Central memory CD8-positive, alpha-beta T cell (primary cell): ENCODE measurements at regions not wholly inside any gene's neighbourhood (a gene's known extent, or its start where the extent isn't known, plus 50 kb on each side); places are given as distances from the start of the nearest gene placed in this dataset.

Source experiments
- ATAC-seq: fragments of 150-1000 bp; cut with Tn5 transposase; replicated peaks from 2 replicates; pipeline ENCODE4 v1.10.0; 2022; ENCODE audit warnings: mild to moderate bottlenecking, moderate FRiP score, moderate number of reproducible peaks; ENCODE audit not compliant: poor library complexity, severe bottlenecking; ENCODE audit errors: extremely low read depth
- DNase-seq, 2 donors: peaks; one replicate each; pipeline ENCODE4 v3.0.0; 2021; ENCODE audit warnings: low spot score in 2 of 2
- H3K27ac Mint-ChIP-seq: one replicate; pipeline ENCODE4 v1.8.0; 2022; ENCODE audit warnings: low read depth, mild to moderate bottlenecking, moderate library complexity, mixed read lengths
- H3K27me3 Mint-ChIP-seq: one replicate; pipeline ENCODE4 v1.8.0; 2022; ENCODE audit warnings: mixed read lengths
- H3K36me3 Mint-ChIP-seq: one replicate; pipeline ENCODE4 v1.8.0; 2022; ENCODE audit warnings: mild to moderate bottlenecking, moderate library complexity, mixed read lengths; ENCODE audit not compliant: insufficient read depth
- H3K4me1 Mint-ChIP-seq: one replicate; pipeline ENCODE4 v1.8.0; 2022; ENCODE audit warnings: mixed read lengths
- H3K4me3 Mint-ChIP-seq: one replicate; pipeline ENCODE4 v1.8.0; 2022; ENCODE audit warnings: mild to moderate bottlenecking, moderate library complexity, mixed read lengths
- H3K9me3 Mint-ChIP-seq: one replicate; pipeline ENCODE4 v1.8.0; 2022; ENCODE audit warnings: mixed read lengths

DNA sequence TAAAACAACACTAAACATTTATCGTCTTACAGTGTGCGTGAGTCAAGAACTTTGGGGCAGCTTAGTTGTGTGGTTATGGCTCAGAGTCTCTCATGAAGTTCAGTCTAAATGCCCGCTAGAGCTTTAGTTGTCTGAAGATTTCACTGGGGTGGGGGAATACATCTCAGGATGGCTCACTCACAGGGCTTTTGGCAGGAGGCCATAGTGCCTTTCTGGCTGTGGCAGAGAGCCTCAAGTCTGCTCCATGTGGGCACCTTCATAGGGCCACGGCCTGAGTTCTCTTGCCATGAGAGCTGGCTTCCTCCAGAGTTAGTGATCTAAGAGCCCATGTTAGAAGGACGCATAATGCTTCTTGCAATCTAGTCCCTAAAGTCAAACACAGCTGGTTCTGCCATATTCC, 258.8 kb upstream of the NUDT12 start:
- DNase-seq (no peak), ATAC-seq (no peak)
- H3K27me3 Mint-ChIP-seq, result no peaks in the 10 kb centered on the region
- H3K36me3 Mint-ChIP-seq, result peaks cover 3% of the 10 kb centered on the region
- H3K4me1 Mint-ChIP-seq, result no peaks in the 10 kb centered on the region
- H3K4me3 Mint-ChIP-seq, result no peak overlapping the region
- H3K9me3 Mint-ChIP-seq, result peaks cover 9% of the 10 kb centered on the region
- H3K27ac Mint-ChIP-seq, result no peak overlapping the region

DNA sequence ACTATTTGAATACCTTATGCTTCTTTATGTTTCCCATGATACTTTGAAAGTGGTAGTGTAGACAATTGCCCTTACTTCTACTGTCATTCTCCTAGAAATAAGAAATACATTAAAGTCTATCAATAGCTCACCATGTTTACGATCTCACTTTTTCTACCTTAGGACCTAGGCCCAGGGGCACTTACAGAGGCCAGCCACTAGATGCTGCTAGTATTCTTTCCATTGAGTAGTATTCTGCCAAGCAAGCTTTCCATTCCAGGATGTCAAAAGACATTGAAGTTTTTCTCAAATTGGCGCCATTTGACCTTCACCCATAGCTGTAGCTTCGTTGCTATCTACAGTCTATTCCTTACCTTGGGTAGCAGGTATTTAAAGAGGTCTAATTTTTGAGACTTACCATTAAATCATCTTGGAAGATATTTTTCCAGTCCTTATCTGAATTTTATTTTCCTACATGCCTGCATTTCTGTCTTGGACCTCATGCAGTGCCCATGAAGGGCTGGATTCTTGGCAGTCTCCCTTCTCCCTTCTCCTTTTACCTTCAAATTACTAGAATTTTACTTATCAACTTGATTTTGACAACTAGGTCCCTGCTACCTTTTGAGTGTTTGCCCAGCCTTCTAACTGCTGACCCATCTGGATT, 246.0 kb upstream of the NUDT12 start:
- Mint-ChIP-seq H3K27me3 (no peaks in the 10 kb centered on the region), H3K4me3 (no peak overlapping the region), H3K9me3 (peaks cover 7% of the 10 kb centered on the region), H3K36me3 (no peaks in the 10 kb centered on the region), H3K27ac (no peak overlapping the region), H3K4me1 (no peaks in the 10 kb centered on the region)
- DNase-seq (no peak), ATAC-seq (no peak)

DNA sequence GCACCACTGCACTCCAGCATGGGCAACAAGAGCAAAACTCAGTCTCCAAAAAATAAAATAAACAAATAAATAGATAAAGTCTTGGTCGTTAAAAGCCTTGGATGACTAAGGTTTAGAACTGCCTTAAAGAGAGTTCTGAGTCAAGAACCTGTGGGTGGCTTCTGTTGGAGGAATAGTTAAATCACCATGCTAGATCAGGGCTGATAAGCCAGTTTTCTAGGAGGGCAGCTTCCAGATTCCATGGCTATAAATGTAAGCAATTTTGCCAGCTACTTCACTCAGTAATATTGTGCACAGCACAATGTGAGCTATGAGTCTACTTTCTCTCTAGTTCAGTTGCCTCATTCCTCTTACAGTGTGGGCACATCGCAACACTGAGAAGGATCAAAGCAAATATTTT, 242.1 kb upstream of the NUDT12 start:
- H3K4me1 Mint-ChIP-seq, result no peaks in the 10 kb centered on the region
- ATAC-seq, result no peak
- no peak for DNase-seq
- H3K9me3 Mint-ChIP-seq, result peaks cover 7% of the 10 kb centered on the region
- H3K27me3 Mint-ChIP-seq, result no peaks in the 10 kb centered on the region
- no peak overlapping the region for H3K4me3 Mint-ChIP-seq
- no peak overlapping the region for H3K27ac Mint-ChIP-seq
- H3K36me3 Mint-ChIP-seq, result no peaks in the 10 kb centered on the region

DNA sequence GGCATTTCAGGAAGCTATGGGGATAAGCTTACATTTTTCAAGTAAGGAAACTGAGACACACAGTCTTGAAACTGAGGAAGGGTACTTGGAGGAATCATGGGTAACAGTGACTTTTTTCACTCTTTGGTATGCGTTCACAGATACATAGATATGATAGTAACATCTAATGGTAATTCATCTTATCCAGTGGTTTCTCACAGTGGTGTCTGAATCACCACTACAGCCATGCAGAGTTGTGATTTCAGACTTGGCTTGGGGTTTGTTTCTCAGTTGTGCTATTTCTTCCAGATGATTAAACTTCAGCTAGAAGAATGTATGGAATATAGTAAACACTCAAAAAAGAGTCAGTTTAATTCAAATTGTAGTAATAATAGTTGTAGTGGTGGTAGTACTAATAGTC, 239.1 kb upstream of the NUDT12 start:
- no peak overlapping the region for H3K27ac Mint-ChIP-seq
- no peak for ATAC-seq
- DNase-seq, result no peak
- H3K36me3 Mint-ChIP-seq, result no peaks in the 10 kb centered on the region
- peaks cover 7% of the 10 kb centered on the region for H3K9me3 Mint-ChIP-seq
- H3K27me3 Mint-ChIP-seq, result no peaks in the 10 kb centered on the region
- no peaks in the 10 kb centered on the region for H3K4me1 Mint-ChIP-seq
- H3K4me3 Mint-ChIP-seq, result no peak overlapping the region

DNA sequence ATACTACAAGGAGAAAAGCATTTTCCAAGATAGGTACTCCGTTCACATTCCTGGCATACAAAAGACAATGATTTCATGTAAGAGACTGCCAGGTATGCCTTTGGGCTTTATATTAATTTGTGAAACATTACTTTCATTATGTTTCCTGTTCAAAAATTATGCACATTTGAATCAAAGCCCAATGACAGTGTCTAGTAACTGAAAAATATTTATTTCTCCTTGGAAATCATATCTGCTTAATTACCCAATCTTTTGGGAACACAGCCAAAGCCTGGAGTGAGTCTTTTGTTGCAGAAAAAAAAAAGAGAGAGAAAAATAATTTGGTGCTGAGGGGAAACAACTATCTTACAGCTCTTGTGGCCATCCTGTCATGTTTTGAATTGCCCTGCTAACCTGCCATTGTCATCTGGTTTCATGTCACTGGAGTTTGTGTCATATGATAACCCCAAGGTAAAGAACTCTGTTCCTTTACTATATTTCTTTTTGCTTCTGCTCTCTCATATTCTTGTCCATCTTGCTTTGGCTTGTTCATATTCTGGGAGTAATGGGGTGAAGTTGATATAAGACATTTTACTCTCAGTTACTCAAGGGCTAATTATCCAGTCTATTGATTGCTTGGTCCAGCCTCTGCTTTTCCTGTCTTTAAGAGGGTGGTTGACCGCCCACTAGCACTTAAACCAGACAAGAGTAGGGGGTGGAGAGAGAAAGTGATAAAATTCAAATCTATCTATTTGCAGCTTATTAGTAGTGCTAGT, 238.3 kb upstream of the NUDT12 start:
- no peak for ATAC-seq
- no peaks in the 10 kb centered on the region for H3K36me3 Mint-ChIP-seq
- H3K4me1 Mint-ChIP-seq, result no peaks in the 10 kb centered on the region
- no peak overlapping the region for H3K27ac Mint-ChIP-seq
- H3K27me3 Mint-ChIP-seq, result no peaks in the 10 kb centered on the region
- no peak overlapping the region for H3K4me3 Mint-ChIP-seq
- no peak for DNase-seq
- peaks cover 5% of the 10 kb centered on the region for H3K9me3 Mint-ChIP-seq

DNA sequence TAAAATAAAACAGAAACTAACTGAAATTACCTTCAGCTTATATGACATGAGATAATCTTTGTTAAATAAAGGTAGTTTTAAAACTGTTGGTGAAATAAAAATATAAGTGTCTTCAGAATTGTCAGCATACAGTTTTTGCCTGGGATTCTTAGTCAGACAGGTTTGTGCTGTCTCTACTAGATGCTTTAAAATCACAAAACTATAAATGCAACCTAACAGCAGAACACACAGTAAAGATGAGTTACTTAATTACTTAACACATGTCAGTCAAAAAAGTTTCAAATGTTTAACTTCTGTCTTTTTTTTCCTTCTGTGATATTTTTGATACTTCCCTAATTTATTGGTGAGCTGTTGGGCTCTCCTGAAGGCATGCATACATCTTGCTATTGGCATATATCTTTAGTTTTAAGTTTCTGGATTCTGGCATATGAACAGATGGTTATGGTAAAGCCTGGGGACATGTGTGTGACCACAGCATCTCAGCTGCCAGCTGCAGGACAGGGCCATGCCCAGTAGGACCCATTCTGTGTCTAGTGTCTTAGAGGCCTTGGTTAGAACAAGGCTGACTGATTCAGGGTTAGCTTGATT, 231.1 kb upstream of the NUDT12 start:
- Mint-ChIP-seq H3K9me3 (peaks cover 14% of the 10 kb centered on the region), H3K36me3 (no peaks in the 10 kb centered on the region), H3K27me3 (no peaks in the 10 kb centered on the region), H3K4me3 (no peak overlapping the region), H3K4me1 (no peaks in the 10 kb centered on the region), H3K27ac (no peak overlapping the region)
- no peak for ATAC-seq
- no peak for DNase-seq

DNA sequence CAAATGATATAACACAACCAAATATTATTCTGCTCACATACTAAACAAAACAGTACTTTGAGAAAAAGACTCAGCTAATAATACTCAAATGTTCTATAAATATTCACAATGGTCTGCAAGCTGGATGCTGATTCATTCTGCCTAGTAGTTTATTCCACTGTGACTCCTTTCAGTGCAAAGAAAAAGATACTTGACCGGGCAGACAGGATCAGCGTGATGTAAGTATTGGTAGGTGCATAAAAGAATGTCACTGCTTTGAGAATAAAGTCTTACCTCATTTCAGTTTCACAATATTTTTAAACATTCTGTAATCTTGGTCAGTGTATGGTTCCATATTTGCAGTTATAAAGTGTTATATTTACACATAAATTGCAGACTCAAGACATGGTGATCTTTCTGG, 223.0 kb upstream of the NUDT12 start:
- ATAC-seq (no peak), DNase-seq (no peak)
- H3K27me3 Mint-ChIP-seq, result no peaks in the 10 kb centered on the region
- H3K4me3 Mint-ChIP-seq, result no peak overlapping the region
- no peaks in the 10 kb centered on the region for H3K36me3 Mint-ChIP-seq
- no peaks in the 10 kb centered on the region for H3K4me1 Mint-ChIP-seq
- H3K27ac Mint-ChIP-seq, result no peak overlapping the region
- peaks cover 1% of the 10 kb centered on the region for H3K9me3 Mint-ChIP-seq

DNA sequence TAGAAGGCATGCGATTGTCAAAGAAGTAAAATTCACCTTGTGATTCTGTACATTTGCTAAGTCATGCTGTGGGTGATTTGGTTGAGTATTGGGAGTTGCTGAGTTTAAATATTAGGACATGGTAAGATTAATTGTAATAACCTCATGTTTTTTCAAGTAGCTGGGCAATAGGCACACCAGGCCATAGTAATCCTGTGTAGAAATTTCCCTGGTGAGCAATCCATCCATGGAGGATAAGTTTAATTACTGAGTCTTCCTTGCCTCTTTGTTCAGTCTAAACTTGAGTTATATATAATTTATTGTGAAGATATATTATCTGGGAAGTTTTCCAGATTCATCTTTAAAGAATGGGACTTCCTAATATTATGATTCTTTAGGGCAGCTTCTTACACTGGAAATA, 221.1 kb upstream of the NUDT12 start:
- Mint-ChIP-seq H3K4me3 (no peak overlapping the region), H3K36me3 (no peaks in the 10 kb centered on the region), H3K4me1 (no peaks in the 10 kb centered on the region), H3K27me3 (no peaks in the 10 kb centered on the region), H3K9me3 (peaks cover 7% of the 10 kb centered on the region), H3K27ac (no peak overlapping the region)
- no peak for DNase-seq
- ATAC-seq, result no peak

DNA sequence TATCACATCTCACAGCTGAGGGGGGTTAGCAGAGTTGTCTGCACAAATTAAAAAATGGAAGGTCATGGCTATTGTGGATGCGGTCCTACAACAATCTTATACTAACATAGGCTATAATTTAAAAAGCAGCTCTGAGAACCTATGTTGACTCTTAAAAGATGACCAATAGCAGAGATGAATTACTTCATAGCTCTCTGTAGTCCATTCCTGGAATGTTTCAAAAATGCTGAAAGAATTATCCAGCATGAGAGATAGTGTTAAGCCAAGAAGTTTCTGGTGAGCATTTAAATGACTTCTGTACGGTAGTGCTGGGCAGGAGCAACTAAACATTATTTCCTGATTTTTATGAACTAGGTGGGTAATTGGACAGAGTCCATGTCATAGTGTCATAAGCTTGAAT, 218.2 kb upstream of the NUDT12 start:
- no peaks in the 10 kb centered on the region for H3K4me1 Mint-ChIP-seq
- no peak overlapping the region for H3K27ac Mint-ChIP-seq
- ATAC-seq, result no peak
- H3K27me3 Mint-ChIP-seq, result no peaks in the 10 kb centered on the region
- no peak overlapping the region for H3K4me3 Mint-ChIP-seq
- DNase-seq, result no peak
- peaks cover 16% of the 10 kb centered on the region for H3K9me3 Mint-ChIP-seq
- H3K36me3 Mint-ChIP-seq, result no peaks in the 10 kb centered on the region

DNA sequence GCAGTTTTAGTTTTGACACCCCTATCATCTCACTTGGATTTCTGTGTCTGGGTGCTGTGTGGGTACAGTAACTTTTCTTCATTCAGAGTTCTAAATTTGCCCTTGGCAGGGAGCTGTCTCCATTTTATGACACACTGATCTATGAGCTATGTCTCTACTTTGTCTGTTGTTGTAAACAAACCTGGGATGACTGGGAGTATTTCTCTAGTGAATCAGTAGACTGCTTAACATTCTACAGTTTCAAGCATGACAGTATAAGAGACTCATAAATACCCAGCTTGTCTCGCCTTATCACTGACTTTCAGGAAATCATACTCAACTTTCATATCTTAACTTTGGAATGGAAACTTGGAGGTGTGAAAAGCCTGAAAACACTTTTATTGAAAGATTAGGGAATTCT, 212.1 kb upstream of the NUDT12 start:
- Mint-ChIP-seq H3K4me3 (no peak overlapping the region), H3K36me3 (no peaks in the 10 kb centered on the region), H3K9me3 (peaks cover 10% of the 10 kb centered on the region), H3K27me3 (no peaks in the 10 kb centered on the region), H3K27ac (no peak overlapping the region), H3K4me1 (no peaks in the 10 kb centered on the region)
- ATAC-seq (no peak), DNase-seq (no peak)

DNA sequence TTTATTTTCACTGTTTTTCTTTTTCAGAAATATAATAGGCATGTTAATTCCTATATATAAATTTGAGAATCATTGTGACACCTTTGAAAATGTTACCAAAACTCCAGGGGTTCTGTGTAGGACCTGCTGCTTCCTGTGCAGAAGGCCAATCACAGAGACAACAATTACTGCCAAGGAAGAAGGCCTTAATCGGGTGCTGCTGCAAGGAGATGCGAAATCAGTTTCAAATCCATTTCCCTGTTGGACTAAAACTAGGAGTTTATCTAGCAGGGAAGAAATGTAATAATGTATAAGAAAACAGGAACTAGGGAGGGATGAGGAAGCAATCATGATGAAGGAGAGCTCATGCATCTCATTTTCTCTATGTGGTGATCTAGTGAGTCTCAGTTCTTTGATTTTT, 209.7 kb upstream of the NUDT12 start:
- ATAC-seq (no peak), DNase-seq (no peak)
- H3K4me3 Mint-ChIP-seq, result no peak overlapping the region
- H3K9me3 Mint-ChIP-seq, result peaks cover 12% of the 10 kb centered on the region
- no peak overlapping the region for H3K27ac Mint-ChIP-seq
- H3K4me1 Mint-ChIP-seq, result no peaks in the 10 kb centered on the region
- no peaks in the 10 kb centered on the region for H3K27me3 Mint-ChIP-seq
- no peaks in the 10 kb centered on the region for H3K36me3 Mint-ChIP-seq

DNA sequence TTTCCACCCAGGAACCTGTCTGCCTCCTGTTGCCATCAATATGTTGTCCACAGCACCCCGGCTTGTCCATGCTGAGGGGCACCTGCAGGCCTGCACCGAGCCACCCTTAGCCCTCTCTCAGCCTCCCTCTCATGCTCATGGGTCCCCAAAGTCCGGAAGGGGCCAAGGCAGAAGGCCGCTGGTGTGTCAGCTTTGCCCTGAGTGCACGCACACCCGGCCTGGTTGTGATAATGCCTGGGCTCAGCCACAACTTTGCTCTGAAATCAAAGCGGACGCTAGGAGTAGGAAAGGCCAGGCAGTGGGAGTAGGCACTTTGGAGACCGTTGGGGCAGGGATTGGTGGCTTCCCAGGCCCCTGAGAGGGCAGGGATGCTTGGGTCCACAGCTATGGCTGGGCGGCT, 201.8 kb upstream of the NUDT12 start:
- DNase-seq (no peak), ATAC-seq (no peak)
- Mint-ChIP-seq H3K9me3 (peaks cover 11% of the 10 kb centered on the region), H3K4me3 (no peak overlapping the region), H3K4me1 (no peaks in the 10 kb centered on the region), H3K27me3 (no peaks in the 10 kb centered on the region), H3K27ac (no peak overlapping the region), H3K36me3 (peaks cover 1% of the 10 kb centered on the region)

DNA sequence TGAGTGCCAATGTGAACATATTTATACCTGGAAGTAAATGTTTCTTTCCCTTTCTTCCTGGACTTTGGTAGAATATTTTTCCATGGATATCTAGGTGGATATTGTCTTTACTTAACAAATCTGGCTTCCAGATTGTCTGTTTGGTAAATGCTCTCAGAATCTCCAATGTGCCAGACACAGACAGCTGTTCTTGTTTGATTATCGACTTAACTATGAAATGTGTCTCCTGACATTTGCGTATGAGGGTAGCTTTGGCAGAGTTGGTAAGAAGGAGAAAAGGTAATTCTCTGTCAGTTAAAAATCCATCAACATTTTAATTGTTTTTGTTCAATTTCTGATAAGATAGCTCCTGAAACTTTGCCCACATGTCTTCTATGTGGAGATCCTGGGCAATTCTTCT, 196.4 kb upstream of the NUDT12 start:
- no peak for ATAC-seq
- Mint-ChIP-seq H3K27ac (no peak overlapping the region), H3K9me3 (peaks cover 16% of the 10 kb centered on the region), H3K27me3 (no peaks in the 10 kb centered on the region), H3K4me1 (no peaks in the 10 kb centered on the region), H3K4me3 (no peak overlapping the region), H3K36me3 (peaks cover 1% of the 10 kb centered on the region)
- DNase-seq, result no peak
